Keratinocyte (primary cell): ENCODE measurements at regions not wholly inside any gene's neighbourhood (a gene's known extent, or its start where the extent isn't known, plus 50 kb on each side); places are given as distances from the start of the nearest gene placed in this dataset.

Source experiments
- DNase-seq: peaks from one replicate; pipeline ENCODE4 v3.0.0-alpha.2; 2011; ENCODE audit warnings: low read depth, missing footprints, low spot score
- FAIRE-seq: peaks from 2 replicates; lab custom pipeline; 2011; peaks lifted over from hg19 to GRCh38; lab: Jason Lieb, UNC
- H2AFZ ChIP-seq: 2 replicates; pipeline ENCODE4 v1.6.0; 2012; ENCODE audit warnings: low read length, control low read depth, inconsistent platforms; ENCODE audit not compliant: control insufficient read depth
- H3K27ac ChIP-seq: 2 replicates; pipeline ENCODE4 v1.5.1; 2011; ENCODE audit warnings: low read length; ENCODE audit not compliant: control insufficient read depth, insufficient read depth
- H3K27me3 ChIP-seq: 3 replicates; pipeline ENCODE4 v1.6.0; 2011; ENCODE audit warnings: low read length; ENCODE audit not compliant: control insufficient read depth, insufficient read depth; ENCODE audit errors: extremely low read depth
- H3K36me3 ChIP-seq, 2 experiments: 2 replicates in 1 of 2; 3 replicates in 1 of 2; pipeline ENCODE4 v1.5.1; 2011; ENCODE audit warnings: low read length in 2 of 2, mild to moderate bottlenecking in 1 of 2; ENCODE audit not compliant: control insufficient read depth in 2 of 2, insufficient read depth in 2 of 2; ENCODE audit errors: extremely low read depth in 1 of 2
- H3K4me1 ChIP-seq: 3 replicates; pipeline ENCODE4 v1.5.1; 2011; ENCODE audit warnings: low read length; ENCODE audit not compliant: control insufficient read depth, insufficient read depth; ENCODE audit errors: extremely low read depth
- H3K4me2 ChIP-seq: 3 replicates; pipeline ENCODE4 v1.6.0; 2011; ENCODE audit warnings: low read depth, low read length; ENCODE audit not compliant: control insufficient read depth, insufficient read depth; ENCODE audit errors: extremely low read depth
- H3K4me3 ChIP-seq, 3 experiments: fragments of 200-600 bp in 1 of 3; sonication (generic) in 1 of 3; 2 replicates in 2 of 3; 3 replicates in 1 of 3; pipeline ENCODE4 v1.5.1; 2011 to 2016; ENCODE audit warnings: low read length in 3 of 3, mild to moderate bottlenecking in 3 of 3, control low read depth in 2 of 3, inconsistent platforms in 1 of 3, low read depth in 1 of 3, mixed read lengths in 1 of 3, mixed run types in 1 of 3, moderate library complexity in 1 of 3; ENCODE audit not compliant: control insufficient read depth in 2 of 3, insufficient read depth in 2 of 3; ENCODE audit errors: extremely low read depth in 1 of 3
- H3K79me2 ChIP-seq: 2 replicates; pipeline ENCODE4 v1.6.0; 2012; ENCODE audit warnings: low read length; ENCODE audit not compliant: control insufficient read depth, insufficient read depth
- H3K9ac ChIP-seq: 3 replicates; pipeline ENCODE4 v1.6.0; 2011; ENCODE audit warnings: low read length; ENCODE audit not compliant: control insufficient read depth, insufficient read depth; ENCODE audit errors: extremely low read depth
- H3K9me1 ChIP-seq: 3 replicates; pipeline ENCODE4 v1.6.0; 2011; ENCODE audit warnings: low read length; ENCODE audit not compliant: control insufficient read depth, insufficient read depth; ENCODE audit errors: extremely low read depth
- H3K9me3 ChIP-seq: 2 replicates; pipeline ENCODE4 v1.5.1; 2012; ENCODE audit warnings: low read depth, low read length; ENCODE audit not compliant: control insufficient read depth
- H4K20me1 ChIP-seq: 3 replicates; pipeline ENCODE4 v1.6.0; 2011; ENCODE audit warnings: low read length; ENCODE audit not compliant: control insufficient read depth, insufficient read depth; ENCODE audit errors: extremely low read depth
- CTCF ChIP-seq, 3 experiments: IDR thresholded peaks in 1 of 3; conservative IDR thresholded peaks in 1 of 3; optimal IDR thresholded peaks in 1 of 3; 2 replicates in 2 of 3; 3 replicates in 1 of 3; pipeline versions ENCODE3 to v1.5.1; 2011; ENCODE audit warnings: low read length in 3 of 3, mild to moderate bottlenecking in 3 of 3, moderate library complexity in 2 of 3, control low read depth in 1 of 3, inconsistent platforms in 1 of 3; ENCODE audit not compliant: insufficient read depth in 2 of 3; ENCODE audit errors: extremely low read depth in 1 of 3
- EZH2 ChIP-seq: IDR thresholded peaks from one replicate; pipeline ENCODE4 v1.6.1; 2012; ENCODE audit warnings: inconsistent platforms, mild to moderate bottlenecking, low read length, moderate library complexity
- dilution Hi-C: fragments of 300-500 bp; cut with MboI; formaldehyde crosslinking; loops from one replicate; pipeline ENCODE4 v1.7.0; 2020; ENCODE audit warnings: low sequenced_read_pairs; ENCODE audit not compliant: extremely low pct_ligation_motif_present

GRCh38 chr3:181930105-181930504, 218.4 kb downstream of the SOX2 start:
- Histone ChIP-seq H3K36me3 (no peaks in the 10 kb centered on the region), H3K27ac (no peak overlapping the region), H3K27me3 (no peaks in the 10 kb centered on the region), H3K79me2 (no peaks in the 10 kb centered on the region), H3K9me3 (no peaks in the 10 kb centered on the region), H2AFZ (no peak overlapping the region), H4K20me1 (no peaks in the 10 kb centered on the region), H3K9ac (no peak overlapping the region), H3K4me3 (no peak overlapping the region), H3K4me2 (no peak overlapping the region), H3K4me1 (no peaks in the 10 kb centered on the region), H3K9me1 (no peaks in the 10 kb centered on the region)
- DNase-seq (no peak), FAIRE-seq (no peak)
- dilution Hi-C loops: no loop called here
- no peak for TF ChIP-seq EZH2
- no peak for TF ChIP-seq CTCF (optimal IDR thresholded peaks at IDR 0.05 in 1 of 3, IDR thresholded peaks at IDR 0.05 in 1 of 3, conservative IDR thresholded peaks at IDR 0.05 in 1 of 3; ENCODE audit: extremely low read depth in 1 of 3, insufficient read depth in 2 of 3, low read length in 3 of 3)

GRCh38 chr3:181932039-181932438, 220.3 kb downstream of the SOX2 start:
- no peak for TF ChIP-seq CTCF (optimal IDR thresholded peaks at IDR 0.05 in 1 of 3, IDR thresholded peaks at IDR 0.05 in 1 of 3, conservative IDR thresholded peaks at IDR 0.05 in 1 of 3; ENCODE audit: extremely low read depth in 1 of 3, insufficient read depth in 2 of 3, low read length in 3 of 3)
- TF ChIP-seq EZH2: no peak
- dilution Hi-C loops: no loop called here
- DNase-seq: no peak
- Histone ChIP-seq H3K9me1 (no peaks in the 10 kb centered on the region), H4K20me1 (no peaks in the 10 kb centered on the region), H3K27me3 (no peaks in the 10 kb centered on the region), H3K79me2 (no peaks in the 10 kb centered on the region), H2AFZ (no peak overlapping the region), H3K4me1 (no peaks in the 10 kb centered on the region), H3K9me3 (no peaks in the 10 kb centered on the region), H3K9ac (no peak overlapping the region), H3K27ac (no peak overlapping the region), H3K4me2 (no peak overlapping the region), H3K36me3 (no peaks in the 10 kb centered on the region), H3K4me3 (no peak overlapping the region)
- no peak for FAIRE-seq
